Psoas muscle (tissue), 7 donors: ENCODE measurements at regions not wholly inside any gene's neighbourhood (a gene's known extent, or its start where the extent isn't known, plus 50 kb on each side); places are given as distances from the start of the nearest gene placed in this dataset.

Experiments used
- ATAC-seq, 4 donors: fragments of 200-7000 bp; cut with Tn5 transposase; one replicate each; pipeline ENCODE4 v1.9.1; 2020; ENCODE audit warnings: moderate library complexity in 3 of 4, mild to moderate bottlenecking in 2 of 4
- DNase-seq, 2 donors: peaks; one replicate each; pipeline ENCODE4 v3.0.0-alpha.2; 2020
- H3K27ac ChIP-seq: fragments of 200-600 bp; one replicate; pipeline ENCODE4 v1.8.0; 2022
- H3K27me3 ChIP-seq, 3 donors: fragments of 200-600 bp in 1 of 3; one replicate each; pipeline versions ENCODE4 v1.6.1 to v1.8.0; 2013 to 2022; ENCODE audit warnings: low read length in 2 of 3, mild to moderate bottlenecking in 2 of 3, moderate library complexity in 1 of 3; ENCODE audit not compliant: insufficient read depth in 3 of 3
- H3K36me3 ChIP-seq, 2 donors: fragments of 200-600 bp in 1 of 2; one replicate each; pipeline versions ENCODE4 v1.6.1 to v1.8.0; 2013 to 2022; ENCODE audit warnings: low read depth in 1 of 2, mild to moderate bottlenecking in 1 of 2, moderate library complexity in 1 of 2; ENCODE audit not compliant: insufficient read depth in 1 of 2
- H3K4me1 ChIP-seq: fragments of 200-600 bp; one replicate; pipeline ENCODE4 v1.8.0; 2022
- H3K4me3 ChIP-seq: fragments of 200-600 bp; one replicate; pipeline ENCODE4 v1.8.0; 2022; ENCODE audit warnings: mild to moderate bottlenecking
- H3K9me3 ChIP-seq: fragments of 200-600 bp; one replicate; pipeline ENCODE4 v1.8.0; 2022
- WGBS, 3 donors: extraction: QIAGEN DNeasy Blood & Tissue Kit; methylation state at CpG; one replicate each; pipeline versions ENCODE4 v1.1.6 to v1.1.7; 2013; 5-methylcytosine and 5-hydroxymethylcytosine counted together
- intact Hi-C, 2 donors: fragments of 100-400 bp; cut with DNase I; formaldehyde crosslinking; loops; one replicate each; pipeline versions ENCODE4 v1.11.0 to v1.14.2; 2022
- TF ChIP-seq, protein P1 (sequence below): fragments of 200-600 bp; IDR thresholded peaks from one replicate; pipeline ENCODE4 v1.8.0; 2022; ENCODE audit warnings: antibody characterized with exemption
- donor health status: healthy with polysubstance abuse.
- donor health status: DM: no; HTN: no; CAD: no; lungs with moderate emphysema.
- donor health status: Bipolar disorder and iron deficiency.
- donor health status: healthy.
- donor health status: DM: yes; HTN: yes; CAD: no.
- donor health status: DM: no; HTN: no; CAD: no.
- donor health status: DM: yes; HTN: yes; CAD: no.

DNA sequence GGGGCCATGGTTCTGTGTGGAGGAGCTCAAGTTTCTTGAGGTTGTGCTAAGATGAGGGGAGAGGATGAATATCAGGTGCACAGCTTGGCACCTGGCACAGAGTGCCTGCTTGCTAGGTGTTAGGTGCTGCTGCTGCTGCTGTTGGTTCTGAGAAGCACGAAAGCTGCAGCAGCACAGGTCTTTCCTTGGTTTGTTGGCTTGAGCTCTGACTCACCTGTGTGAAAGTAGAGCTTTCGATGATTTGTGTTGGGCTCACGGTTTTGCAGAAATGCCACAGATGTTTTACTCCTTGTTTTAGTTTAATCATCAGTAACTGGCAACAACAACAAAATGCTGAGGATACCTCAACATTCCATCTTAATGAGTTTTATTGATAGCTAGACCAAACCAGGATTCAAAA is 221.6 kb downstream of the BRINP2 start:
- DNase-seq (no peak), ATAC-seq (no peak)
- TF ChIP-seq, protein P1, sequence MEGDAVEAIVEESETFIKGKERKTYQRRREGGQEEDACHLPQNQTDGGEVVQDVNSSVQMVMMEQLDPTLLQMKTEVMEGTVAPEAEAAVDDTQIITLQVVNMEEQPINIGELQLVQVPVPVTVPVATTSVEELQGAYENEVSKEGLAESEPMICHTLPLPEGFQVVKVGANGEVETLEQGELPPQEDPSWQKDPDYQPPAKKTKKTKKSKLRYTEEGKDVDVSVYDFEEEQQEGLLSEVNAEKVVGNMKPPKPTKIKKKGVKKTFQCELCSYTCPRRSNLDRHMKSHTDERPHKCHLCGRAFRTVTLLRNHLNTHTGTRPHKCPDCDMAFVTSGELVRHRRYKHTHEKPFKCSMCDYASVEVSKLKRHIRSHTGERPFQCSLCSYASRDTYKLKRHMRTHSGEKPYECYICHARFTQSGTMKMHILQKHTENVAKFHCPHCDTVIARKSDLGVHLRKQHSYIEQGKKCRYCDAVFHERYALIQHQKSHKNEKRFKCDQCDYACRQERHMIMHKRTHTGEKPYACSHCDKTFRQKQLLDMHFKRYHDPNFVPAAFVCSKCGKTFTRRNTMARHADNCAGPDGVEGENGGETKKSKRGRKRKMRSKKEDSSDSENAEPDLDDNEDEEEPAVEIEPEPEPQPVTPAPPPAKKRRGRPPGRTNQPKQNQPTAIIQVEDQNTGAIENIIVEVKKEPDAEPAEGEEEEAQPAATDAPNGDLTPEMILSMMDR = no peak
- Histone ChIP-seq H3K27ac (no peak overlapping the region), H3K4me3 (no peak overlapping the region), H3K36me3 (no peaks in the 10 kb centered on the region), H3K27me3 (no peaks in the 10 kb centered on the region), H3K4me1 (no peaks in the 10 kb centered on the region), H3K9me3 (no peaks in the 10 kb centered on the region)
- intact Hi-C loops = no loop called here
- 84 to 91% (median 84%) methylated on average over 3 of the region's 3 CpGs for WGBS, 3 donors

GRCh38 chr1:177385760-177386698 is 215.3 kb downstream of the BRINP2 start:
- TF ChIP-seq, protein P1 = no peak
- Histone ChIP-seq H3K36me3 (no peaks in the 10 kb centered on the region), H3K9me3 (no peaks in the 10 kb centered on the region), H3K27ac (no peak overlapping the region), H3K27me3 (no peaks in the 10 kb centered on the region), H3K4me3 (no peak overlapping the region), H3K4me1 (no peaks in the 10 kb centered on the region)
- ATAC-seq (no peak), DNase-seq (no peak)
- intact Hi-C loops = no loop called here
- WGBS, 3 donors = 61 to 65% (median 63%) methylated on average over 5 of the region's 5 CpGs

DNA sequence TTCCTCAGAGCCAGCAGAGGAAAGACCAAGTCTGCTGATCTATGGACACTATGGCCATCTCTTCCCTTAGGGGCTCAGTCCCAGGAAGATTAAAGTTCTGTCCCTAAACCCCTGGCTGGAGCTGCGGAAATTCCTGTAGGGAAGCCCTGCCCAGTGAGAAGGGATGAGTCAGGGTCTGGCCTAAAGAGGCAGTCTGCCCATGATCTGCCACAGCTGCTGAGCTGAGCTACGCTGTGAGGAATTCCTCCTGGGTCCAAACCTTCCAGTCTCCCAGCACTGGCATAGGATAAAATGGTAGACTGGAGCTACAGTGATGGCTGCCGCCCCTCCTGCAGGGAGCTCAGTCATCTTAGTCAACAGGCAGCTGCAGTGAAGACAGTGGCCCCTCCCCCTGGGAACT is 213.7 kb downstream of the BRINP2 start:
- 63 to 82% (median 77%) methylated on average over 3 of the region's 3 CpGs for WGBS, 3 donors
- TF ChIP-seq, protein P1 = no peak
- Histone ChIP-seq H3K27ac (no peak overlapping the region), H3K27me3 (no peaks in the 10 kb centered on the region), H3K36me3 (no peaks in the 10 kb centered on the region), H3K4me3 (no peak overlapping the region), H3K4me1 (no peaks in the 10 kb centered on the region), H3K9me3 (peaks cover 8% of the 10 kb centered on the region)
- intact Hi-C loops = no loop called here
- DNase-seq (no peak), ATAC-seq (no peak)

DNA sequence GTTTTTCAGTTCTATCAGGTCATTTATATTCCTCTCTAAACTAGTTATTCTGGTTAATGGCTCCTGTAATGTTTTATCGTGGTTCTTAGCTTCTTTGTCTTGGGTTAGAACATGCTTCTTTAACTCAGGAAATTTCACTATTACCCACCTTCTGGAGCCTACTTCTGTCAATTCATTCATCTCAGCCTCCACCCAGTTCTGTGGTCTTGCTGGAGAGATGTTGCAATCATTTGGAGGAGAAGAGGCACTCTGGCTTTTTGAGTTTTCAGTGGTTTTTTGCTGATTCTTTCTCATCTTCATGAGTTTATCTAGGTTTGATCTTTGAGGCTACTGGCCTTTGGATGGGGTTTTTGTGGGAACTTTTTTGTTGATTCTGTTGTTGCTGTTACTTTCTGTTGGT is 213.0 kb downstream of the BRINP2 start:
- no peaks in the 10 kb centered on the region for H3K36me3 ChIP-seq
- no peak overlapping the region for H3K4me3 ChIP-seq
- ATAC-seq (no peak), DNase-seq (no peak)
- TF ChIP-seq, protein P1 = no peak
- H3K27ac ChIP-seq = no peak overlapping the region
- intact Hi-C loops = no loop called here
- 84 to 88% (median 85%) methylated on average over 1 of the region's 1 CpG for WGBS, 3 donors
- peaks cover 8% of the 10 kb centered on the region for H3K9me3 ChIP-seq
- H3K27me3 ChIP-seq = no peaks in the 10 kb centered on the region
- H3K4me1 ChIP-seq = no peaks in the 10 kb centered on the region

DNA sequence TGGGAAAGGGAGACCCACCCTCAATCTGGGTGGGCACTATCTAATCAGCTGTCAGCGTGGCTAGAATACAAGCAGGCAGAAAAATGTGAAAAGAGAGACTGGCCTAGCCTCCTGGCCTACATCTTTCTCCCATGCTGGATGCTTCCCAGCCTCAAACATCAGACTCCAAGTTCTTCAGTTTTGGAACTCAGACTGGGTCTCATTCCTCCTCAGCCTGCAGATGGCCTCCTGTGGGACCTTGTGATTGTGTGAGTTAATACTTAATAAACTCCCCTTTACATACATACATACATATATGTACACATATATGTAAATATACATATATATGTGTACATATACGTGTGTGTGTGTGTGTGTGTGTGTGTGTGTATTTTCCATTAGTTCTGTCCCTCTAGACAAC is 207.1 kb downstream of the BRINP2 start:
- Histone ChIP-seq H3K9me3 (peaks cover 8% of the 10 kb centered on the region), H3K4me1 (no peaks in the 10 kb centered on the region), H3K4me3 (no peak overlapping the region), H3K36me3 (no peaks in the 10 kb centered on the region), H3K27me3 (peaks cover 0 to 2% (median 0%) of the 10 kb centered on the region in 3 donors), H3K27ac (no peak overlapping the region)
- intact Hi-C loops = no loop called here
- WGBS, 3 donors = 56 to 62% (median 58%) methylated on average over 2 of the region's 2 CpGs
- TF ChIP-seq, protein P1 = no peak
- no peak for ATAC-seq
- no peak for DNase-seq
